ENCODE measurements at regions not wholly inside any gene's neighbourhood (a gene's known extent, or its start where the extent isn't known, plus 50 kb on each side); places are given as distances from the start of the nearest gene placed in this dataset. TPM values are rescaled to one million over a fixed set of nuclear protein-coding genes. Genes with fewer than 3 reads are reported as not detected.

Small RNAs in the stretch of these regions (microRNA-seq; reads per million reads assigned to microRNA genes)
- gene AC093787.1 (ENCODE audit: insufficient read depth, insufficient read length), result not detected

Small RNAs in the stretch of these regions (small RNA-seq; reads per million reads assigned to genes)
- gene AC093787.1, result 0 reads per million in 5 experiments

Data from IMR-90 (cell line).